H1 (cell line): ENCODE measurements at regions not wholly inside any gene's neighbourhood (a gene's known extent, or its start where the extent isn't known, plus 50 kb on each side); places are given as distances from the start of the nearest gene placed in this dataset.
"Not testable (repeated sequence)": the region's sequence is repeated elsewhere in the genome, so short reads cannot be mapped to it uniquely, and the experiment has no call there.

ENCODE experiments used
- CTCF ChIA-PET: fragments of 300-600 bp; sonication (Branson Sonifier 250); formaldehyde crosslinking; loops from one replicate; lab custom pipeline; 2021; ENCODE audit not compliant: partially characterized antibody; lab: Charles Lee
- POLR2A ChIA-PET: fragments of 300-600 bp; sonication (Branson Sonifier 250); formaldehyde crosslinking; loops from one replicate; lab custom pipeline; 2021; ENCODE audit warnings: inconsistent platforms; ENCODE audit not compliant: partially characterized antibody; lab: Charles Lee
- DNase-seq, 2 experiments: peaks; one replicate each; pipeline versions ENCODE4 v3.0.0 to v3.0.0-alpha.2; 2010 to 2022; ENCODE audit warnings: low spot score in 2 of 2, low read depth in 1 of 2, mixed read lengths in 1 of 2
- FAIRE-seq: peaks from 2 replicates; lab custom pipeline; 2011; peaks lifted over from hg19 to GRCh38; lab: Jason Lieb, UNC
- H2AFZ ChIP-seq: 2 replicates; pipeline ENCODE4 v1.8.1; 2012; ENCODE audit warnings: low read length, inconsistent platforms
- H2AK5ac ChIP-seq: 2 replicates; pipeline ENCODE4 v1.6.1; 2013; ENCODE audit warnings: low read depth, low read length
- H2BK120ac ChIP-seq: replicated peaks from 2 replicates; pipeline ENCODE3; 2013; ENCODE audit warnings: low read depth, low read length, inconsistent platforms
- H2BK12ac ChIP-seq: 2 replicates; pipeline ENCODE4 v1.6.1; 2013; ENCODE audit warnings: low read depth, low read length
- H2BK15ac ChIP-seq: 2 replicates; pipeline ENCODE4 v1.6.1; 2013; ENCODE audit warnings: low read length
- H2BK20ac ChIP-seq: 2 replicates; pipeline ENCODE4 v1.6.1; 2013; ENCODE audit warnings: low read length
- H2BK5ac ChIP-seq: 2 replicates; pipeline ENCODE4 v1.6.1; 2013; ENCODE audit warnings: low read depth, low read length
- H3K14ac ChIP-seq: 2 replicates; pipeline ENCODE4 v1.6.1; 2013; ENCODE audit warnings: inconsistent platforms; ENCODE audit not compliant: insufficient read length
- H3K18ac ChIP-seq: 2 replicates; pipeline ENCODE4 v1.6.1; 2013; ENCODE audit warnings: low read length; ENCODE audit errors: extremely low read depth
- H3K23ac ChIP-seq: 2 replicates; pipeline ENCODE4 v1.6.1; 2013; ENCODE audit warnings: inconsistent platforms; ENCODE audit not compliant: insufficient read length
- H3K23me2 ChIP-seq: 2 replicates; pipeline ENCODE4 v1.6.1; 2013; ENCODE audit warnings: low read depth, low read length
- H3K27ac ChIP-seq: 2 replicates; pipeline ENCODE4 v1.6.1; 2011; ENCODE audit warnings: low read depth, low read length, inconsistent platforms
- H3K27me3 ChIP-seq, 4 experiments: replicated peaks in 1 of 4; 1 replicate in 1 of 4; 2 replicates in 3 of 4; pipeline versions ENCODE4 v1.6.1 to v1.8.1; 2011 to 2013; ENCODE audit warnings: low read length in 3 of 4, mild to moderate bottlenecking in 3 of 4, inconsistent platforms in 2 of 4, mixed read lengths in 2 of 4, moderate library complexity in 1 of 4; ENCODE audit not compliant: control insufficient read depth in 3 of 4, insufficient read depth in 3 of 4; ENCODE audit errors: extremely low read depth in 1 of 4
- H3K36me3 ChIP-seq, 4 experiments: 2 replicates each; pipeline versions ENCODE4 v1.6.1 to v1.8.1; 2011 to 2013; ENCODE audit warnings: mild to moderate bottlenecking in 4 of 4, low read length in 3 of 4, moderate library complexity in 2 of 4, control low read depth in 1 of 4, inconsistent platforms in 1 of 4; ENCODE audit not compliant: insufficient read depth in 4 of 4, control insufficient read depth in 2 of 4
- H3K4ac ChIP-seq: replicated peaks from 2 replicates; pipeline ENCODE3; 2013; ENCODE audit warnings: low read length, low read depth, mixed read lengths, inconsistent platforms; ENCODE audit not compliant: insufficient read length
- H3K4me1 ChIP-seq, 4 experiments: replicated peaks in 1 of 4; 1 replicate in 1 of 4; 2 replicates in 3 of 4; pipeline versions ENCODE4 v1.6.1 to v1.8.1; 2011 to 2013; ENCODE audit warnings: low read length in 3 of 4, inconsistent platforms in 2 of 4, mixed read lengths in 1 of 4; ENCODE audit not compliant: insufficient read depth in 4 of 4, control insufficient read depth in 3 of 4
- H3K4me2 ChIP-seq, 2 experiments: 2 replicates each; pipeline versions ENCODE4 v1.6.1 to v1.8.1; 2011 to 2013; ENCODE audit warnings: low read depth in 2 of 2, low read length in 2 of 2, control low read depth in 1 of 2, inconsistent platforms in 1 of 2, mild to moderate bottlenecking in 1 of 2; ENCODE audit not compliant: insufficient read depth in 1 of 2
- H3K4me3 ChIP-seq, 4 experiments: fragments of 200-600, 300-600 bp in 1 of 4; sonication (generic), shearing (Covaris generic), sonication (Bioruptor Twin) in 1 of 4; 2 replicates each; pipeline versions ENCODE4 v1.5.1 to v1.8.1; 2011 to 2016; ENCODE audit warnings: low read length in 4 of 4, low read depth in 3 of 4, control low read depth in 2 of 4, inconsistent platforms in 2 of 4, mild to moderate bottlenecking in 2 of 4, mixed read lengths in 1 of 4, moderate library complexity in 1 of 4; ENCODE audit not compliant: insufficient read depth in 2 of 4; ENCODE audit errors: extremely low read depth in 1 of 4
- H3K56ac ChIP-seq: replicated peaks from 2 replicates; pipeline ENCODE3; 2013; ENCODE audit warnings: low read depth, mild to moderate bottlenecking, mixed read lengths, low read length, inconsistent platforms; ENCODE audit not compliant: insufficient read length
- H3K79me1 ChIP-seq: 2 replicates; pipeline ENCODE4 v1.6.1; 2013; ENCODE audit warnings: low read depth, low read length, control low read depth
- H3K79me2 ChIP-seq, 2 experiments: 2 replicates each; pipeline versions ENCODE4 v1.6.1 to v1.8.1; 2012 to 2013; ENCODE audit warnings: low read length in 2 of 2, mild to moderate bottlenecking in 2 of 2, inconsistent platforms in 1 of 2; ENCODE audit not compliant: insufficient read depth in 2 of 2, control insufficient read depth in 1 of 2
- H3K9ac ChIP-seq, 4 experiments: replicated peaks in 1 of 4; 1 replicate in 1 of 4; 2 replicates in 3 of 4; pipeline versions ENCODE4 v1.6.1 to v1.8.1; 2011 to 2013; ENCODE audit warnings: low read depth in 3 of 4, low read length in 3 of 4, control low read depth in 2 of 4, mild to moderate bottlenecking in 2 of 4, moderate library complexity in 2 of 4, inconsistent platforms in 1 of 4; ENCODE audit errors: extremely low read depth in 1 of 4
- H3K9me3 ChIP-seq, 2 experiments: 2 replicates each; pipeline versions ENCODE4 v1.6.1 to v1.8.1; 2012 to 2013; ENCODE audit warnings: mild to moderate bottlenecking in 2 of 2, moderate library complexity in 2 of 2, control low read depth in 1 of 2, inconsistent platforms in 1 of 2, low read depth in 1 of 2, low read length in 1 of 2, mixed read lengths in 1 of 2; ENCODE audit not compliant: insufficient read depth in 2 of 2
- H4K20me1 ChIP-seq, 2 experiments: replicated peaks in 1 of 2; 2 replicates each; pipeline versions ENCODE3 to v1.8.1; 2011 to 2013; ENCODE audit warnings: inconsistent platforms in 2 of 2, low read length in 2 of 2, mild to moderate bottlenecking in 1 of 2; ENCODE audit not compliant: insufficient read depth in 2 of 2, control insufficient read depth in 1 of 2
- H4K5ac ChIP-seq: 2 replicates; pipeline ENCODE4 v1.6.1; 2013; ENCODE audit warnings: low read length, low read depth, mixed read lengths, inconsistent platforms; ENCODE audit not compliant: insufficient read length
- H4K8ac ChIP-seq: 2 replicates; pipeline ENCODE4 v1.8.0; 2013; ENCODE audit warnings: mild to moderate bottlenecking, moderate library complexity, low read length, inconsistent platforms; ENCODE audit not compliant: insufficient read depth; ENCODE audit errors: extremely low read depth
- H4K91ac ChIP-seq: replicated peaks from 2 replicates; pipeline ENCODE3; 2013; ENCODE audit warnings: low read length, mixed read lengths, inconsistent platforms; ENCODE audit not compliant: insufficient read length
- WGBS, 2 experiments: shearing (Covaris generic) in 1 of 2; methylation state at CpG; one replicate each; pipeline versions ENCODE4 v1.1.6 to v1.1.7; 2013 to 2015; ENCODE audit warnings: low lambda C conversion rate in 2 of 2, mixed read lengths in 2 of 2, inconsistent platforms in 1 of 2, low coverage in 1 of 2, missing lambda C conversion rate in 1 of 2; ENCODE audit not compliant: insufficient replicate concordance in 2 of 2, insufficient coverage in 1 of 2, insufficient read length in 1 of 2; ENCODE audit errors: extremely low coverage in 1 of 2, missing lambda C conversion rate in 1 of 2; 5-methylcytosine and 5-hydroxymethylcytosine counted together

DNA sequence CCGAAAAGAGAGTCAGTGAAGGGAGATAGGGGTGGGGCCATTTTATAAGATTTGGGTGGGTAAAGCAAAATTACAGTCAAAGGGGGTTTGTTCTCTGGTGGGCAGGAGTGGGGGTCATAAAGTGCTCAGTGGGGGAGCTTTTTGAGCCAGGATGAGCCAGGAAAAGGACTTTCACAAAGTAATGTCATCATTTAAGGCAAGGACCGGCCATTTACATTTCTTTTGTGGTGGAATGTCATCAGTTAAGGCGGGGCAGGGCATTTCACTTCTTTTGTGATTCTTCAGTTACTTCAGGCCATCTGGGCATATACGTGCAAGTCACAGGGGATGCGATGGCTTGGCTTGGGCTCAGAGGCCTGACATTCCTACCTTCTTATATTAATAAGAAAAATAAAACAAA, 511.6 kb downstream of the GRIN2A start:
- H3K27me3 ChIP-seq, H3K23me2 ChIP-seq, DNase-seq, H2BK20ac ChIP-seq, H2BK15ac ChIP-seq, H3K56ac ChIP-seq, H3K23ac ChIP-seq, FAIRE-seq, H3K18ac ChIP-seq, H3K9me3 ChIP-seq, H4K8ac ChIP-seq, H2AFZ ChIP-seq, H2BK12ac ChIP-seq, H4K91ac ChIP-seq, H2BK120ac ChIP-seq, H4K5ac ChIP-seq, H2BK5ac ChIP-seq, H3K79me1 ChIP-seq, H3K4ac ChIP-seq, H3K9ac ChIP-seq, H3K14ac ChIP-seq, H3K27ac ChIP-seq, H2AK5ac ChIP-seq: not testable (repeated sequence)
- CTCF ChIA-PET, result interaction anchor here (1.1 kb wide), 1 partner anchor 27 kb away, joined by 3 read pairs; no protein-coding TSS in a partner anchor
- Histone ChIP-seq H3K4me3 (peak overlapping the region in 1 of 4 experiments; percentile 42; a peak in 2 of 8 replicates), H4K20me1 (peaks cover 0 to 11% of the 10 kb centered on the region in 2 experiments), H3K4me2 (peak overlapping the region; percentile 45 to 82; a peak in 3 of 4 replicates), H3K79me2 (peaks cover 0 to 47% of the 10 kb centered on the region in 2 experiments; a peak in 3 of 4 replicates), H3K36me3 (peaks cover 3 to 62% (median 39%) of the 10 kb centered on the region in 4 experiments; a peak in 7 of 8 replicates), H3K4me1 (peaks cover 0 to 21% (median 6%) of the 10 kb centered on the region in 4 experiments; a peak in 5 of 7 replicates)
- POLR2A ChIA-PET, result interaction anchor here (0.7 to 8.8 kb wide), 4 partner anchors 10 to 149 kb away, joined by 3 to 82 read pairs (median 34); no protein-coding TSS in a partner anchor
- WGBS, 2 experiments, result 12% methylated on average over 5 of the region's 5 CpGs; no CpG with 5 or more reads in 1 of the 2 experiments
